HUES6 (cell line): ENCODE measurements at regions not wholly inside any gene's neighbourhood (a gene's known extent, or its start where the extent isn't known, plus 50 kb on each side); places are given as distances from the start of the nearest gene placed in this dataset.
"Not testable (repeated sequence)": the region's sequence is repeated elsewhere in the genome, so short reads cannot be mapped to it uniquely, and the experiment has no call there.

ENCODE experiments used
- H3K27ac ChIP-seq: 2 replicates; pipeline ENCODE4 v1.7.0; 2013; ENCODE audit warnings: low read depth, mild to moderate bottlenecking, low read length, inconsistent platforms
- H3K27me3 ChIP-seq: 2 replicates; pipeline ENCODE4 v1.6.1; 2013; ENCODE audit warnings: low read length; ENCODE audit not compliant: control insufficient read depth, insufficient read depth
- H3K36me3 ChIP-seq: 2 replicates; pipeline ENCODE4 v1.6.1; 2013; ENCODE audit warnings: low read length; ENCODE audit not compliant: control insufficient read depth, insufficient read depth
- H3K4me1 ChIP-seq: 2 replicates; pipeline ENCODE4 v1.6.1; 2013; ENCODE audit warnings: low read length; ENCODE audit not compliant: control insufficient read depth, insufficient read depth
- H3K4me3 ChIP-seq: 2 replicates; pipeline ENCODE4 v1.5.1; 2013; ENCODE audit warnings: low read depth, low read length
- H3K9ac ChIP-seq: one replicate; pipeline ENCODE4 v1.6.1; 2013; ENCODE audit warnings: mild to moderate bottlenecking, low read length
- H3K9me3 ChIP-seq: 2 replicates; pipeline ENCODE4 v1.6.1; 2013; ENCODE audit warnings: low read depth, low read length; ENCODE audit not compliant: control insufficient read depth, insufficient read depth

DNA sequence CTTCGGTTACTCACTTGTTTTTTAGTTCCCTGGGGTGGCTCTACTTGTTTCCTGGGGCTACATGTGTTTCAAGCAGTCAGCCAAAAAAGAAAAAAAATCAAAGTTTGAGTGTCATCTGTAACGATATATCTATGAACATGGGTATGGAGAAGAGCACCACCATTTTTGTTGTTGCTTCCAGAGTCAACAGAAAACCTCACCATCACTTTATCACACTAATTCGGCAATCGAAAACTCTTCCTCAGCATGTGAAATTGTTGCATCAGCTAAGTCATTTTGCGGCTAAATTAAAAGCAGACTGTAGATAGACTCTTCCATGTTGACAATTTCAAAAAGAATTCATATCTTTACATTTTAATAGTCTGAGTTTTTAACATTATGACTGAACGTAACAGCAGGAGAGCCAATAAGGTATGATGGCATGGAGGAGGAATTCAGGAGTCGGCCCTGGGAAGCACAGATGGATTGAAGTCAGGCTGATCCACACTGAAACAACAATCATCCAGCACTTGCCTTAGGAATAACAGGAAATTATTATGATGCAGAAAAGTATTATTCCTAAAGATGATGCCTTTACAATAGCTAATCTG is 455.7 kb upstream of the KLF6 start:
- H3K27me3 ChIP-seq, result no peaks in the 10 kb centered on the region
- H3K9ac ChIP-seq, result no peak overlapping the region
- H3K9me3 ChIP-seq, result no peaks in the 10 kb centered on the region
- peaks cover 24% of the 10 kb centered on the region for H3K4me1 ChIP-seq
- no peak overlapping the region for H3K4me3 ChIP-seq
- H3K27ac ChIP-seq, result no peak overlapping the region
- H3K36me3 ChIP-seq, result no peaks in the 10 kb centered on the region

DNA sequence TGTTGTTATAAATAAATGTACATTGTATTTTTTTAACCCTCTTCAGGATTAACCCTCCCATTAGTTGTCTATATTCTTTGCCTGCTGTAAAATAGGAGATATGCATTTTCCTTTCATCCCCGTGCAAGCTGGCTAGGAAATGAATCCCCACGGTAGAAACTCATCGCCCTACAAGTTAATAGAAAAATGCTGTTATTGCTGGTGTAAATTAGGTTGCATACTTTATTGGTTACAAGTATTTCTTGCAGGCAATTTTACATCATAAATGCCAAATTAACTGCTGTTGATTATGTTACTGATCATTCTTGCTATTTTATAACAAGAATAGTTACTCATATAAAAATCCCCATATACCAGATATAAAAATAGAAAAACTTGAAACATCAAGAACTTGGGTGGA is 454.2 kb upstream of the KLF6 start:
- no peak overlapping the region for H3K9ac ChIP-seq
- no peaks in the 10 kb centered on the region for H3K36me3 ChIP-seq
- H3K27me3 ChIP-seq, result no peaks in the 10 kb centered on the region
- H3K4me3 ChIP-seq, result no peak overlapping the region
- H3K4me1 ChIP-seq, result peaks cover 24% of the 10 kb centered on the region
- no peaks in the 10 kb centered on the region for H3K9me3 ChIP-seq
- no peak overlapping the region for H3K27ac ChIP-seq

DNA sequence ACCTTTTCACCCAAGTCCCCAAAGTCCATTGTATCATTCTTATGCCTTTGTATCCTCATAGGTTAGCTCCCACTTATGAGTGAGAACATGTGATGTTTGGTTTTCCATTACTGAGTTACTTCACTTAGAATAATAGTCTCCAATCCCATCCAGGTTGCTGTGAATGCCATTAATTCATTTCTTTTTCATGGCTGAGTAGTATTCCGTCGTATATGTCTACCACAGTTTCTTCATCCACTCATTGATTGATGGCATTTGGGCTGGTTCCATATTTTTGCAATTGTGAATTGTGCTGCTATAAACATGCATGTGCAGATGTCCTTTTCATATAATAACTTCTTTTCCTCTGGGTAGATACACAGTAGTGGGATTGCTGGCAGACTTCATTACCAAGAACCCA is 451.9 kb upstream of the KLF6 start:
- not testable (repeated sequence) for H3K9ac ChIP-seq, H3K27me3 ChIP-seq
- H3K4me1 ChIP-seq, result peaks cover 14% of the 10 kb centered on the region

DNA sequence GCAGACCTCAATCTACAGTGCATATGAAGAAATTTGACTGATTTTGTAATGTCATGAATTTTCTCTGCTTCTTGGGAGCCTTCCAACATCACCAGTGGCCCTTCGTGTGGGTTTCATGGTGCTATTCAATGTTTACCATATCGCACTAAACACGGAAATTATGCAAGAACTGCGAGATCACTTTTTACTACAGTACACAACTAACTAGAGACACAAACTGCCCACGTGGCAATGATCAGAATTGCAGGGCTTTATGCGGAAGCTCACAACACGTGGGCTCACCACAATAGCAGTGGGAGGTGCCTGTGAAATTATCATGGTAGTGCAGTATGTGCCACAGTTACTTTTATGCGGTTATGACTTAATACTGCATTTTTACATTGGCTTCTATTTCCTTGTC is 449.7 kb upstream of the KLF6 start:
- Histone ChIP-seq H3K4me1 (no peaks in the 10 kb centered on the region), H3K9ac (no peak overlapping the region), H3K27me3 (no peaks in the 10 kb centered on the region), H3K27ac (no peak overlapping the region), H3K4me3 (no peak overlapping the region), H3K36me3 (no peaks in the 10 kb centered on the region), H3K9me3 (no peaks in the 10 kb centered on the region)

More for the DNA sequence above, 451.9 kb upstream of the KLF6 start:
- not testable (repeated sequence) for H3K36me3 ChIP-seq, H3K4me3 ChIP-seq, H3K27ac ChIP-seq, H3K9me3 ChIP-seq

DNA sequence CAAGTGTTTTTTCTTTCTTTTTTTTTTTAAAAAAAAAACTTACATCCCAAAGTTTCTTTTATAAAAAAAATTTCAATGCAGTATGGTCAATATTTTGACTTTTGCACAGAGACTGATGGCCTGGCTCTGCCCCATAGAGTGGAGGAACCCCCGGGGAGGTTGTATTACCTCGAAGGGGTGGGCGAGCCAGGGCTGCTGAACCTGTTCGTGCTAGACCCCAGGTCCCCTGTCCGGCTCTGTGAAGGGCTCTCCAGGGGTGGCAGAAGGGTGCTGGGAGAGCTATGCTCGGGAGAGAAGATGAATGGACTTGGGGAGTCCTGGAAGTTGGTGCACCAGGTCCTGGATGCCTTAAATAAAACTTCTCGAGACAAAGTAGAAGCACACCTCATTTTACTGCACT is 446.4 kb upstream of the KLF6 start:
- no peaks in the 10 kb centered on the region for H3K9me3 ChIP-seq

DNA sequence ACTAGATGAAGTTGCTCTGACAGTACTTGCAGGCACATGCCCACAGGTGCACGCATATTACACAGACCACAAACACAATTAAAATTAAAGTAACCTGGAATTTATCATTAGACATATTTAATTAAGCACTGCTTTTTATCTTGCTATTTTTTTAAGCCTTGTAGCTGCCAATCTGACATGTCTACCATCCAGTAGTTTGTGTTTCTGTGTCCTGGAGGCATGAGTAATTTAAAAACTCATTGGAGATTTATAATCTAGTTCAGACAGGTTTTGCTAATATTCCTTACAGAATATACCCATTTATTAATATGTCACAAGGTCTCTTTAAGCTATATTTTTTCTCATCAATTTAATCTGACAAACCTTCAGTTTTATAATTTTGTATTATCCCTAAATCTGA is 445.0 kb upstream of the KLF6 start:
- no peaks in the 10 kb centered on the region for H3K36me3 ChIP-seq
- no peak overlapping the region for H3K9ac ChIP-seq
- H3K27ac ChIP-seq, result no peak overlapping the region
- no peaks in the 10 kb centered on the region for H3K27me3 ChIP-seq
- H3K4me3 ChIP-seq, result no peak overlapping the region
- H3K4me1 ChIP-seq, result no peaks in the 10 kb centered on the region
- H3K9me3 ChIP-seq, result no peaks in the 10 kb centered on the region

More for the DNA sequence above, 446.4 kb upstream of the KLF6 start:
- Histone ChIP-seq H3K9ac (no peak overlapping the region), H3K4me1 (no peaks in the 10 kb centered on the region), H3K27me3 (no peaks in the 10 kb centered on the region), H3K36me3 (no peaks in the 10 kb centered on the region), H3K27ac (no peak overlapping the region), H3K4me3 (no peak overlapping the region)

DNA sequence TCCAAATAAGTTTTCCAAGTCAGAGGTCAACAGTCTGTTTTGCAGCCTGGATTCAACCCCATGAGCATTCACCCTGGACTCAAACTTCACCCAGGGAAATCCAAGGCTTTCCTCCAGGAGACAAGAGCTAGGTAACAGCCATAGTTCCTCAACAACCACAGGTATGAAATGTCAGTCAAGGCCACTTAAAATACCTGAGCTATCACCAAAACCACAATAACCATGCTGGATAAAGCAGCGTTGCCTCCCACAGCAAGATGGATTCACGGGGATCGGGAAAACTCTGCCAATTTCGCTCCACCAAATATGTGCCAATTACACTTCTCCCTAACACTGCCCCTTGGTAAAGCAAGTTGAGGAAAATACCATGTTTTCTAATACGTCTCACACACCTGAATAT is 444.1 kb upstream of the KLF6 start:
- Histone ChIP-seq H3K27ac (no peak overlapping the region), H3K9me3 (no peaks in the 10 kb centered on the region)

DNA sequence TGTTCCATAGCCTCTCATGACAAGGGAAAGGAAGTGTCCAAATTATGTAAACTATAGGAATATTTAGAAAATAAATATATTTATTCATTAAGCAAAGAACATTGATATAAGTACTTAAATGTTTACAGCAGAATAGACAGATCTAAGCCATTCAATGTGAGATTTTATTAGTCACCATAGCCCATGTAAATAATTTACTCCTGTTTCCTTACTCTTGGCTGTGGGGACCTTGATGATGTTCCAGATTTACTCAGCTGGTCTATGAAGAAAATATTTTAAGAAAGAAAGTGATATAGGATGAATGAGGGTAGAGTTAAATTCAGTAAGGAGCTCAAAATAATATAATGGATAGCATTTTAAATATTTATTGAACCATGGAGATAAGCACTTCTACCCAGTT is 442.6 kb upstream of the KLF6 start:
- Histone ChIP-seq H3K36me3 (no peaks in the 10 kb centered on the region), H3K9me3 (no peaks in the 10 kb centered on the region), H3K27ac (no peak overlapping the region), H3K4me1 (no peaks in the 10 kb centered on the region), H3K4me3 (no peak overlapping the region), H3K9ac (no peak overlapping the region), H3K27me3 (no peaks in the 10 kb centered on the region)

More for the DNA sequence above, 444.1 kb upstream of the KLF6 start:
- no peak overlapping the region for H3K9ac ChIP-seq
- H3K36me3 ChIP-seq, result no peaks in the 10 kb centered on the region
- H3K27me3 ChIP-seq, result no peaks in the 10 kb centered on the region
- H3K4me1 ChIP-seq, result no peaks in the 10 kb centered on the region
- no peak overlapping the region for H3K4me3 ChIP-seq

DNA sequence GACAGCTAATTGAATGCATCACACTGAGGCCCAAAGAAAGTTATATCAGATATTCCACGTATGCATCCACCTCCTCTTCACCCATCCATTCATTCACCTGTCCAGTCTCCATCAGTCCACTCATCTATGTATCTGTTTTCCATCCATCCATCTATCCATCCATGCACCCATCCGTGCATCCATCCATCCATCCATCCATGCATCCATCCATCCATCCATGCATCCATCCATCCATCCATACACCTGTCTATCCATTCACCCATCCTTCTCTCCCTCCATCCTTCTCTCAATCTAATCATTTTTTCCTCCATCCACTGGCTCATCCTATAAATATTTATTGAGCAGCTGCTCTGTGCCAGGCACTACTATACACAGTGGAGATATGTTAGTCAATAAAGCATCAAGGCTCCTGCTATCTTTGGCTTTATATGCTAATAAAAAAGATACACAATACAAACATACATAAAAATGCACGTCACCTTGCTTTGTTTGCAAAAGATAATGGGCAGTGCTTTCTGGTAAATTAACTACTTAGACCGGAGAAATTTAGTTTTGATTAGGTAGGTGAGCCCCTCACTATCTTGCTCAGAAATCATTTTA is 442.0 kb upstream of the KLF6 start:
- Histone ChIP-seq H3K9me3 (no peaks in the 10 kb centered on the region), H3K4me3 (no peak overlapping the region), H3K4me1 (no peaks in the 10 kb centered on the region), H3K27ac (no peak overlapping the region), H3K27me3 (no peaks in the 10 kb centered on the region), H3K36me3 (no peaks in the 10 kb centered on the region), H3K9ac (no peak overlapping the region)

DNA sequence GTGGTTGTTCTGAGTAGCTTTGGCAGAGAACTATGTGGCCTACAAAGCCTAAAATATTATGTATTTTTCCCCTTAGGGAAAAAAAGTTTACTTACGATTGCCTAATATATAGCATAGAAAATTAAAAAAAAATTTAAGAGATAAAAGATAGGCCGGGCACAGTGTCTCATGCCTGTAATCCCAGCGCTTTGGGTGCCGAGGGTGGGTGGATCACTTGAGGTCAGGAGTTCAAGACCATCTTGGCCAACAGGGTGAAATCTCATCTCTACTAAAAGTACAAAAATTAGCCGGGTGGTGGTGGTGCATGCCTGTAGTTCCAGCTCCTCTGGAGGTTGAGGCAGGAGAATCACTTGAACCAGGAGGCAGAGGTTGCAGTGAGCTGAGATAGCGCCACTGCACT is 439.2 kb upstream of the KLF6 start:
- Histone ChIP-seq H3K4me3 (no peak overlapping the region), H3K36me3 (no peaks in the 10 kb centered on the region), H3K9me3 (no peaks in the 10 kb centered on the region), H3K4me1 (no peaks in the 10 kb centered on the region), H3K9ac (no peak overlapping the region), H3K27ac (no peak overlapping the region), H3K27me3 (no peaks in the 10 kb centered on the region)

DNA sequence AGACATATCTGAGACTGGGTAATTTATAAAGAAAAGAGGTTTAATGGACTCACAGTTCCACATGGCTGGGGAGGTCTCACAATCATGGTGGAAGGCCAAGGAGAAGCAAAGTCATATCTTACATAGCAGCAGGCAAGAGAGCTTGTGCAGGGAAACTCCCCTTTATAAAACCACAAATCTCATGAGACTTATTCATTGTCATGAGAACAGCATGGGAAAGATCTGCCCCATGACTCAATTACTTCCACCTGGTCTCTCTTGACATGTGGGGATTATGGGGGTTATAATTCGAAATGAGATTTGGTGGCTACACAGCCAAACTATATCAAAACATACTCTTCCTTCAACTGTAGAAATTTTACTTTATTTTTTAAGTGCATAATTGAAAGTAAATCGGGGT is 436.3 kb upstream of the KLF6 start:
- H3K36me3 ChIP-seq, H3K9ac ChIP-seq, H3K4me1 ChIP-seq, H3K27me3 ChIP-seq, H3K27ac ChIP-seq, H3K4me3 ChIP-seq, H3K9me3 ChIP-seq: not testable (repeated sequence)
